ENCODE measurements at regions not wholly inside any gene's neighbourhood (a gene's known extent, or its start where the extent isn't known, plus 50 kb on each side); places are given as distances from the start of the nearest gene placed in this dataset.
"Not testable (repeated sequence)": the region's sequence is repeated elsewhere in the genome, so short reads cannot be mapped to it uniquely, and the experiment has no call there.

DNA sequence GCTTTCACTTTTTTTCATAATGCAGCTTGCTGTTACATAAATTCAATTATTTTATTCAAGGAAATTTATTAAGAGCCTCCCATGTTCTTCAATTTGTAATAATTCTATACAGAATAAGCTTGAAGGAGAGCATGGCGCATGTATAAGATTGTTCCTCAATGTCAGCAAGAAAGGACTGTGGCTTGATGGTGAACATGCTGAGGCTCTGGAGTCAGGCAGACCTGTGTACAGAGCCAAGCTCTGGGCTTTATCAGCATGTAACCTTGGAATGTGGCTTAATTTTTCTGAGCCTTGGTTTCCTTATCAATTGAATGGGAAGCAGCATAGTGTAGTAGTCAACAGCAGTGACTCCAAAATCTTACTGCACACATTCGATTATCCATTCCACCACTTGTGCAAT, 92.4 kb downstream of the JRKL start:
- Histone ChIP-seq H3K9me3 (ENCODE audit: control extremely low read depth in 1 of 5, control insufficient read depth in 4 of 5, insufficient read depth in 2 of 5, low read depth in 1 of 5, low read length in 4 of 5) (no peaks in the 10 kb centered on the region), H3K4me1 (ENCODE audit: control extremely low read depth in 1 of 4, control insufficient read depth in 4 of 4, insufficient read depth in 4 of 4, low read length in 3 of 4) (no peaks in the 10 kb centered on the region), H3K27ac (ENCODE audit: insufficient read depth in 1 of 2, low read depth in 1 of 2, low read length in 2 of 2, poor library complexity in 1 of 2, severe bottlenecking in 2 of 2) (no peak overlapping the region), H3K36me3 (ENCODE audit: control insufficient read depth in 4 of 4, insufficient read depth in 4 of 4, low read length in 3 of 4) (no peaks in the 10 kb centered on the region), H3K27me3 (replicated peaks in 2 of 5; ENCODE audit: control insufficient read depth in 4 of 5, insufficient read depth in 5 of 5, low read length in 4 of 5) (peaks cover 0 to 3% (median 0%) of the 10 kb centered on the region in 5 experiments), H3K4me3 (ENCODE audit: control insufficient read depth in 1 of 7, extremely low read depth in 1 of 7, insufficient read depth in 4 of 7, low read depth in 2 of 7, low read length in 6 of 7) (no peak overlapping the region)
- DNase-seq: no peak
- POLR2A ChIA-PET: no interaction called here
- CTCF ChIA-PET: interaction anchor here (2.8 kb wide), 1 partner anchor 17 kb away, joined by 9 read pairs; no protein-coding TSS in a partner anchor
- WGBS (ENCODE audit: insufficient coverage): 100% methylated on average over 1 of the region's 2 CpGs

DNA sequence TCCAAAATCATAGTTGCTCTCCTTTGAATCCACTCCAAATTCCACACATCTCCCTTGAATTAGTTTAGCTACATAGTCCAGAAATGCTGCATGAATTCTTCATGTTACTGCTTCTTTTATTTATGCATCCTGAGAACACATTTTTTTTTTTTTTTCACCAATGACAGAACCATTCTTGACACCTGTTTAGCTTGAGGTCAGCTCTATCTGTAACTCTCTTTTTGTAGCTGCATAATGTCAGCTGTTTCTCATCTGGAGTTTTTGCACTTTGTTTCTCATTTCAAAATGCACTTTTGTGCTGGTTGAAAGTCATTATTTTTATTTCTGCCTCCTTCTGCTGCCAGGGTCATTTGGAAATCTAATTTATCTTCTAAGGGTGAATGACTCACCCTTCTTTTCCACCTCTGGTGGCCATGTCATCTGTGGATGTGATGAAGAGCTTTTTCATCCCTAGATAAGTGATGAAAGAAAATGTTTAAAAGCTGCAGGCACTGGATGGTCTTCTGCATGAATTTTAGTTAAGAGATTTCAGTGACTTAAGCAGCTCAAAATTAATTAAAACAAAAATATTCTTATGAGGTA, 93.7 kb downstream of the JRKL start:
- ChIA-PET POLR2A (no interaction called here), CTCF (interaction anchor here (2.8 kb wide), 1 partner anchor 18 kb away, joined by 9 read pairs; no protein-coding TSS in a partner anchor)
- Histone ChIP-seq H3K4me3 (ENCODE audit: control insufficient read depth in 1 of 7, extremely low read depth in 1 of 7, insufficient read depth in 4 of 7, low read depth in 2 of 7, low read length in 6 of 7) (no peak overlapping the region), H3K4me1 (ENCODE audit: control extremely low read depth in 1 of 4, control insufficient read depth in 4 of 4, insufficient read depth in 4 of 4, low read length in 3 of 4) (no peaks in the 10 kb centered on the region), H3K27me3 (replicated peaks in 2 of 5; ENCODE audit: control insufficient read depth in 4 of 5, insufficient read depth in 5 of 5, low read length in 4 of 5) (peaks cover 0 to 3% (median 0%) of the 10 kb centered on the region in 5 experiments), H3K36me3 (ENCODE audit: control insufficient read depth in 4 of 4, insufficient read depth in 4 of 4, low read length in 3 of 4) (no peaks in the 10 kb centered on the region), H3K27ac (ENCODE audit: insufficient read depth in 1 of 2, low read depth in 1 of 2, low read length in 2 of 2, poor library complexity in 1 of 2, severe bottlenecking in 2 of 2) (no peak overlapping the region), H3K9me3 (ENCODE audit: control extremely low read depth in 1 of 5, control insufficient read depth in 4 of 5, insufficient read depth in 2 of 5, low read depth in 1 of 5, low read length in 4 of 5) (no peaks in the 10 kb centered on the region)
- no peak for DNase-seq

- no peaks in the 10 kb centered on the region for H3K36me3 ChIP-seq (ENCODE audit: control insufficient read depth in 4 of 4, insufficient read depth in 4 of 4, low read length in 3 of 4)
- POLR2A ChIA-PET: no interaction called here
- CTCF ChIA-PET: interaction anchor here (2.8 kb wide), 1 partner anchor 19 kb away, joined by 9 read pairs; no protein-coding TSS in a partner anchor
These were observed 94.5 kb downstream of the JRKL start for GRCh38 chr11:96484361-96484760.

DNA sequence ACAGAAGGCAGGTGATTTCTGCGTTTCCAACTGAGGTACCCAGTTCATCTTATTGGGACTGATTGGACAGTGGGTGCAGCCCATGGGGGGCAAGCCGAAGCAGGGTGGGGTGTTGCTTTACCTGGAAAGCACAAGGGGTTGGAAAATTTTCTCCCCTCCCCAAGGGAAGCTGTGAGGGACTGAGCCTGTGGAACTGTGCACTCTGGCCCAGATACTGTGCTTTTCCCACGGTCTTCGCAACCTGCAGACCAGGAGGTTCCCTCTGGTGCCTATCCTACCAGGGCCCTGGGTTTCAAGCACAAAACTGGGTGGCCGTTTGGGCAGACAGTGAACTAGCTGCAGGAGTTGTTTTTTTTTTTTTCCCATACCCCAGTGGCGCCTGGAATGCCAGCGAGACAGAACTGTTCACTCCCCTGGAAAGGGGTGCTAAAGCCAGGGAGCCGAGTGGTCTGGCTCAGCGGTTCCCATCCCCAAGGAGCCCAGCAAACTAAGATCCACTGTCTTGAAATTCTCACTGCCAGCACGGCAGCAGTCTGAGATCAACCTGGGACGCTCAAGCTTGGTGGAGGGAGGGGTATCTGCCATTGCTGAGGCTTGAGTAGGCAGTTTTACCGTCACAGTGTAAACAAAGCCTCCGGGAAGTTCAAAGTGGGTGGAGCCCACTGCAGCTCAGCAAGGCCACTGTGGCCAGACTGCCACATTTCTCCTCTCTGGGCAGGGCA, 97.2 kb downstream of the JRKL start:
- no peaks in the 10 kb centered on the region for H3K36me3 ChIP-seq (ENCODE audit: control insufficient read depth in 4 of 4, insufficient read depth in 4 of 4, low read length in 3 of 4)
- H3K4me1 ChIP-seq (ENCODE audit: control extremely low read depth in 1 of 4, control insufficient read depth in 4 of 4, insufficient read depth in 4 of 4, low read length in 3 of 4): no peaks in the 10 kb centered on the region
- no peaks in the 10 kb centered on the region for H3K9me3 ChIP-seq (ENCODE audit: control extremely low read depth in 1 of 5, control insufficient read depth in 4 of 5, insufficient read depth in 2 of 5, low read depth in 1 of 5, low read length in 4 of 5)
- H3K27ac ChIP-seq (ENCODE audit: insufficient read depth in 1 of 2, low read depth in 1 of 2, low read length in 2 of 2, poor library complexity in 1 of 2, severe bottlenecking in 2 of 2): no peak overlapping the region
- peaks cover 0 to 3% (median 0%) of the 10 kb centered on the region in 5 experiments for H3K27me3 ChIP-seq (replicated peaks in 2 of 5; ENCODE audit: control insufficient read depth in 4 of 5, insufficient read depth in 5 of 5, low read length in 4 of 5)
- ChIA-PET POLR2A (no interaction called here), CTCF (no interaction called here)
- H3K4me3 ChIP-seq (ENCODE audit: control insufficient read depth in 1 of 7, extremely low read depth in 1 of 7, insufficient read depth in 4 of 7, low read depth in 2 of 7, low read length in 6 of 7): no peak overlapping the region
- WGBS (ENCODE audit: insufficient coverage): 73% methylated on average over 11 of the region's 13 CpGs
- no peak for DNase-seq

More at GRCh38 chr11:96484361-96484760, 94.5 kb downstream of the JRKL start:
- H3K4me3 ChIP-seq (ENCODE audit: control insufficient read depth in 1 of 7, extremely low read depth in 1 of 7, insufficient read depth in 4 of 7, low read depth in 2 of 7, low read length in 6 of 7): no peak overlapping the region
- no peak overlapping the region for H3K27ac ChIP-seq (ENCODE audit: insufficient read depth in 1 of 2, low read depth in 1 of 2, low read length in 2 of 2, poor library complexity in 1 of 2, severe bottlenecking in 2 of 2)
- H3K4me1 ChIP-seq (ENCODE audit: control extremely low read depth in 1 of 4, control insufficient read depth in 4 of 4, insufficient read depth in 4 of 4, low read length in 3 of 4): no peaks in the 10 kb centered on the region
- H3K27me3 ChIP-seq (replicated peaks in 2 of 5; ENCODE audit: control insufficient read depth in 4 of 5, insufficient read depth in 5 of 5, low read length in 4 of 5): peaks cover 0 to 3% (median 0%) of the 10 kb centered on the region in 5 experiments
- no peak for DNase-seq
- H3K9me3 ChIP-seq (ENCODE audit: control extremely low read depth in 1 of 5, control insufficient read depth in 4 of 5, insufficient read depth in 2 of 5, low read depth in 1 of 5, low read length in 4 of 5): no peaks in the 10 kb centered on the region

GRCh38 chr11:96488911-96489310, 99.1 kb downstream of the JRKL start:
- H3K27ac ChIP-seq (ENCODE audit: insufficient read depth in 1 of 2, low read depth in 1 of 2, low read length in 2 of 2, poor library complexity in 1 of 2, severe bottlenecking in 2 of 2); H3K27me3 ChIP-seq (replicated peaks in 2 of 5; ENCODE audit: control insufficient read depth in 4 of 5, insufficient read depth in 5 of 5, low read length in 4 of 5); H3K4me1 ChIP-seq (ENCODE audit: control extremely low read depth in 1 of 4, control insufficient read depth in 4 of 4, insufficient read depth in 4 of 4, low read length in 3 of 4); POLR2A ChIA-PET; H3K36me3 ChIP-seq (ENCODE audit: control insufficient read depth in 4 of 4, insufficient read depth in 4 of 4, low read length in 3 of 4); CTCF ChIA-PET; DNase-seq; H3K9me3 ChIP-seq (ENCODE audit: control extremely low read depth in 1 of 5, control insufficient read depth in 4 of 5, insufficient read depth in 2 of 5, low read depth in 1 of 5, low read length in 4 of 5); H3K4me3 ChIP-seq (ENCODE audit: control insufficient read depth in 1 of 7, extremely low read depth in 1 of 7, insufficient read depth in 4 of 7, low read depth in 2 of 7, low read length in 6 of 7): not testable (repeated sequence)
- 83% methylated on average over 2 of the region's 3 CpGs for WGBS (ENCODE audit: insufficient coverage)

DNA sequence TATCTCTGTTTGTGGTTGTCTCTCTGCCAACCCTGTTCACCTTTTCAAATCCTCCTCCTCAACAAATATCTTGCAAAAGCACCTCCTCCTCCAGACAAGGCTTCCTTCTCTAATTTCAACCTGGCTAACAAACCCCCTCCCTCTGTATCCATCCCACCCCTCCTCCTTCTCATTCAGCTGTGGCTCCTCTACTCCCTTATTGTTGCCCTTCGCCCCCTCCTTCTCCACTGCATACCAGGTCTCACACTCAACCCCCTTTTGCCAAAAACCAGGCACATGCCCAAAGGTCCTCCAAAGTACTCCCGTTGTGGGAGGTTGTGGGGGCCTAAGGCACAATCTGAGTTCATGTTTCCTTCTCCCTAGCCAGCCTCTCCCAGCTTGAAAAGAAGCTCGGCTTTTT, 110.6 kb downstream of the JRKL start:
- CTCF ChIA-PET: no interaction called here
- H3K27me3 ChIP-seq (replicated peaks in 2 of 5; ENCODE audit: control insufficient read depth in 4 of 5, insufficient read depth in 5 of 5, low read length in 4 of 5): no peaks in the 10 kb centered on the region
- DNase-seq: no peak
- no peaks in the 10 kb centered on the region for H3K36me3 ChIP-seq (ENCODE audit: control insufficient read depth in 4 of 4, insufficient read depth in 4 of 4, low read length in 3 of 4)
- H3K9me3 ChIP-seq (ENCODE audit: control extremely low read depth in 1 of 5, control insufficient read depth in 4 of 5, insufficient read depth in 2 of 5, low read depth in 1 of 5, low read length in 4 of 5): peaks cover 0 to 3% (median 0%) of the 10 kb centered on the region in 5 experiments
- no peak overlapping the region for H3K27ac ChIP-seq (ENCODE audit: insufficient read depth in 1 of 2, low read depth in 1 of 2, low read length in 2 of 2, poor library complexity in 1 of 2, severe bottlenecking in 2 of 2)
- POLR2A ChIA-PET: no interaction called here
- 92% methylated on average over 3 of the region's 3 CpGs for WGBS (ENCODE audit: insufficient coverage)
- H3K4me1 ChIP-seq (ENCODE audit: control extremely low read depth in 1 of 4, control insufficient read depth in 4 of 4, insufficient read depth in 4 of 4, low read length in 3 of 4): no peaks in the 10 kb centered on the region
- no peak overlapping the region for H3K4me3 ChIP-seq (ENCODE audit: control insufficient read depth in 1 of 7, extremely low read depth in 1 of 7, insufficient read depth in 4 of 7, low read depth in 2 of 7, low read length in 6 of 7)

DNA sequence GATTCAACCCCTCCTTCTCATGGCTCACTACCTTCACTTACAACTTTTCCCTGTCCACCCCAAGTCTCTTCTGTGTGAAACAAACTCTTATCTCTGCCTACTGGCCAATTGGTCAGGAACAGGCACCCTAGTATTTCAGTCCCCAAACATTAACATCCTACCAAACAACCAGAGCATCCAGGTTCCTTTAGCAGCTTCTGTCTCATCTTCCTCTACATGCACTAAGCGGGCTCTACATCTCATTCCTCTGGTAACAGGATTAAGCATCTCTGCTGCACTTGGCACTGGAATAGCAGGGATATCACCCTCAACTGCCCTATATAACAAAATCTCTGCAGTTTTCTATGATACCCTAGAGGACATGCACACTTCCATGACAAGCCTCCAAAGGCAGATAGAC, 116.2 kb downstream of the JRKL start:
- no peaks in the 10 kb centered on the region for H3K36me3 ChIP-seq (ENCODE audit: control insufficient read depth in 4 of 4, insufficient read depth in 4 of 4, low read length in 3 of 4)
- H3K27ac ChIP-seq (ENCODE audit: insufficient read depth in 1 of 2, low read depth in 1 of 2, low read length in 2 of 2, poor library complexity in 1 of 2, severe bottlenecking in 2 of 2): no peak overlapping the region
- no peaks in the 10 kb centered on the region for H3K9me3 ChIP-seq (ENCODE audit: control extremely low read depth in 1 of 5, control insufficient read depth in 4 of 5, insufficient read depth in 2 of 5, low read depth in 1 of 5, low read length in 4 of 5)
- no peaks in the 10 kb centered on the region for H3K27me3 ChIP-seq (replicated peaks in 2 of 5; ENCODE audit: control insufficient read depth in 4 of 5, insufficient read depth in 5 of 5, low read length in 4 of 5)
- H3K4me1 ChIP-seq (ENCODE audit: control extremely low read depth in 1 of 4, control insufficient read depth in 4 of 4, insufficient read depth in 4 of 4, low read length in 3 of 4): no peaks in the 10 kb centered on the region
- no peak for DNase-seq
- WGBS (ENCODE audit: insufficient coverage): 100% methylated on average over 1 of the region's 1 CpG
- ChIA-PET POLR2A (no interaction called here), CTCF (no interaction called here)
- H3K4me3 ChIP-seq (ENCODE audit: control insufficient read depth in 1 of 7, extremely low read depth in 1 of 7, insufficient read depth in 4 of 7, low read depth in 2 of 7, low read length in 6 of 7): no peak overlapping the region

Measured in common myeloid progenitor, CD34-positive (primary cell).